IMR-90 (cell line): ENCODE measurements at regions not wholly inside any gene's neighbourhood (a gene's known extent, or its start where the extent isn't known, plus 50 kb on each side); places are given as distances from the start of the nearest gene placed in this dataset.

ENCODE experiments used
- ATAC-seq: fragments of 200-7000 bp; cut with Tn5 transposase; 2 replicates; pipeline ENCODE4 v1.9.1; 2020; ENCODE audit warnings: low read depth, mild to moderate bottlenecking, moderate library complexity
- BruUV-seq: library from RNA; stranded (reverse); fragments of 400-500 nt; replicated peaks from 2 replicates; lab custom pipeline; 2021; lab: Mats Ljungman, UMichigan
- CTCF ChIA-PET: fragments of 300-600 bp; formaldehyde crosslinking; extraction: SDS; loops from one replicate; lab custom pipeline; 2021; ENCODE audit warnings: antibody characterized with exemption; lab: Yijun Ruan, JAX
- POLR2A ChIA-PET: fragments of 300-600 bp; sonication (Branson Sonifier 250); formaldehyde crosslinking; loops from one replicate; lab custom pipeline; 2022; ENCODE audit warnings: antibody characterized with exemption; ENCODE audit not compliant: unreplicated experiment; lab: Charles Lee
- DNase-seq: peaks from one replicate; pipeline ENCODE4 v3.0.0; 2013
- H2AFZ ChIP-seq: replicated peaks from 2 replicates; pipeline ENCODE3; 2013; ENCODE audit warnings: low read length, mild to moderate bottlenecking; ENCODE audit not compliant: poor library complexity
- H2AK5ac ChIP-seq: 2 replicates; pipeline ENCODE4 v1.6.1; 2013; ENCODE audit warnings: low read depth, low read length, inconsistent platforms
- H2AK9ac ChIP-seq: replicated peaks from 2 replicates; pipeline ENCODE3; 2013; ENCODE audit warnings: mild to moderate bottlenecking, low read depth, low read length, moderate library complexity; ENCODE audit not compliant: poor library complexity
- H2BK120ac ChIP-seq: 2 replicates; pipeline ENCODE4 v1.6.1; 2013; ENCODE audit warnings: low read depth, low read length, inconsistent platforms
- H2BK15ac ChIP-seq: 3 replicates; pipeline ENCODE4 v1.6.1; 2013; ENCODE audit warnings: low read depth, low read length, inconsistent platforms
- H2BK20ac ChIP-seq: 2 replicates; pipeline ENCODE4 v1.6.1; 2013; ENCODE audit warnings: low read depth, mild to moderate bottlenecking, inconsistent platforms, low read length, moderate library complexity
- H2BK5ac ChIP-seq: 2 replicates; pipeline ENCODE4 v1.6.1; 2013; ENCODE audit warnings: mild to moderate bottlenecking, low read depth, low read length, inconsistent platforms; ENCODE audit not compliant: poor library complexity, severe bottlenecking
- H3K14ac ChIP-seq: replicated peaks from 2 replicates; pipeline ENCODE4 v1.6.1; 2013; ENCODE audit warnings: low read depth, low read length, inconsistent platforms
- H3K18ac ChIP-seq: 2 replicates; pipeline ENCODE4 v1.6.1; 2013; ENCODE audit warnings: low read depth, low read length, control low read depth
- H3K23ac ChIP-seq: 2 replicates; pipeline ENCODE4 v1.6.1; 2013; ENCODE audit warnings: low read depth, low read length, inconsistent platforms
- H3K27ac ChIP-seq: 2 replicates; pipeline ENCODE4 v1.5.1; 2013; ENCODE audit warnings: mild to moderate bottlenecking, control low read depth, low read length; ENCODE audit not compliant: insufficient read depth
- H3K27me3 ChIP-seq: 2 replicates; pipeline ENCODE4 v1.6.1; 2013; ENCODE audit warnings: low read length; ENCODE audit not compliant: control insufficient read depth, insufficient read depth
- H3K36me3 ChIP-seq: 2 replicates; pipeline ENCODE4 v1.6.1; 2013; ENCODE audit warnings: low read length, mixed read lengths; ENCODE audit not compliant: control insufficient read depth, insufficient read depth
- H3K4ac ChIP-seq: 2 replicates; pipeline ENCODE4 v1.6.1; 2013; ENCODE audit warnings: low read depth, low read length, inconsistent platforms
- H3K4me1 ChIP-seq: 2 replicates; pipeline ENCODE4 v1.6.1; 2013; ENCODE audit warnings: low read length, mixed read lengths; ENCODE audit not compliant: control insufficient read depth, insufficient read depth
- H3K4me2 ChIP-seq: 2 replicates; pipeline ENCODE4 v1.6.1; 2013; ENCODE audit warnings: low read depth, mild to moderate bottlenecking, control low read depth, low read length, moderate library complexity
- H3K4me3 ChIP-seq: 2 replicates; pipeline ENCODE4 v1.5.1; 2013; ENCODE audit warnings: low read depth, mild to moderate bottlenecking, control low read depth, low read length, moderate library complexity; ENCODE audit not compliant: insufficient read depth
- H3K56ac ChIP-seq: 2 replicates; pipeline ENCODE4 v1.6.1; 2013; ENCODE audit warnings: low read length, inconsistent platforms; ENCODE audit not compliant: insufficient read depth; ENCODE audit errors: extremely low read depth
- H3K79me1 ChIP-seq, 2 experiments: 2 replicates each; pipeline ENCODE4 v1.6.1; 2013; ENCODE audit warnings: low read length in 2 of 2, inconsistent platforms in 1 of 2, low read depth in 1 of 2
- H3K9ac ChIP-seq: 2 replicates; pipeline ENCODE4 v1.6.1; 2013; ENCODE audit warnings: low read depth, low read length, control low read depth
- H3K9me1 ChIP-seq: 2 replicates; pipeline ENCODE4 v1.6.1; 2013; ENCODE audit warnings: low read length, inconsistent platforms; ENCODE audit not compliant: insufficient read depth
- H3K9me3 ChIP-seq: 2 replicates; pipeline ENCODE4 v1.6.1; 2013; ENCODE audit warnings: low read length; ENCODE audit not compliant: control insufficient read depth, insufficient read depth
- H4K20me1 ChIP-seq: 2 replicates; pipeline ENCODE4 v1.6.1; 2013; ENCODE audit warnings: low read length, inconsistent platforms; ENCODE audit not compliant: insufficient read depth
- H4K5ac ChIP-seq: 2 replicates; pipeline ENCODE4 v1.6.1; 2013; ENCODE audit warnings: mild to moderate bottlenecking, low read depth, low read length, control low read depth
- H4K8ac ChIP-seq, 2 experiments: 2 replicates each; pipeline ENCODE4 v1.6.1; 2013; ENCODE audit warnings: low read depth in 2 of 2, low read length in 2 of 2, control low read depth in 1 of 2, inconsistent platforms in 1 of 2
- H4K91ac ChIP-seq: 2 replicates; pipeline ENCODE4 v1.6.1; 2013; ENCODE audit warnings: low read depth, low read length, inconsistent platforms; ENCODE audit not compliant: insufficient read depth
- BHLHE40 ChIP-seq: fragments of 150-350 bp; IDR thresholded peaks from 2 replicates; pipeline ENCODE4 v1.6.1; 2016; ENCODE audit warnings: mild to moderate bottlenecking, low read depth, low read length
- CEBPB ChIP-seq: IDR thresholded peaks from 2 replicates; pipeline ENCODE4 v1.6.1; 2012; ENCODE audit warnings: low read depth, low read length, improper control_type of control experiment
- CHD1 ChIP-seq: IDR thresholded peaks from 2 replicates; pipeline ENCODE4 v1.6.1; 2012; ENCODE audit warnings: low read depth, low read length, improper control_type of control experiment
- FOS ChIP-seq: fragments of 150-350 bp; IDR thresholded peaks from 2 replicates; pipeline ENCODE4 v1.6.1; 2016; ENCODE audit warnings: low read depth, low read length
- MAFK ChIP-seq: IDR thresholded peaks from 2 replicates; pipeline ENCODE4 v1.6.1; 2012; ENCODE audit warnings: low read depth, low read length, improper control_type of control experiment
- MAZ ChIP-seq: IDR thresholded peaks from 2 replicates; pipeline ENCODE4 v1.6.1; 2012; ENCODE audit warnings: low read depth, mild to moderate bottlenecking, low read length, improper control_type of control experiment, moderate library complexity, borderline replicate concordance
- MXI1 ChIP-seq: IDR thresholded peaks from 2 replicates; pipeline ENCODE4 v1.6.1; 2012; ENCODE audit warnings: low read depth, mild to moderate bottlenecking, low read length, moderate library complexity, borderline replicate concordance
- NFE2L2 ChIP-seq: fragments of 150-350 bp; IDR thresholded peaks from 2 replicates; pipeline ENCODE4 v1.6.1; 2016; ENCODE audit warnings: low read depth, mild to moderate bottlenecking, low read length
- POLR2A ChIP-seq: IDR thresholded peaks from 2 replicates; pipeline ENCODE4 v1.6.1; 2012; ENCODE audit warnings: mild to moderate bottlenecking, low read depth, low read length
- RAD21 ChIP-seq: IDR thresholded peaks from 2 replicates; pipeline ENCODE4 v1.6.1; 2012; ENCODE audit warnings: low read length, improper control_type of control experiment
- RCOR1 ChIP-seq: IDR thresholded peaks from 2 replicates; pipeline ENCODE4 v1.6.1; 2012; ENCODE audit warnings: mild to moderate bottlenecking, low read length, improper control_type of control experiment; ENCODE audit not compliant: insufficient replicate concordance
- RFX5 ChIP-seq: IDR thresholded peaks from 2 replicates; pipeline ENCODE4 v1.8.0; 2012; ENCODE audit warnings: low read depth, mild to moderate bottlenecking, low read length, moderate library complexity
- SMC3 ChIP-seq: fragments of 150-350 bp; IDR thresholded peaks from 2 replicates; pipeline ENCODE4 v1.6.1; 2016; ENCODE audit warnings: low read depth, mild to moderate bottlenecking, antibody characterized with exemption, low read length, moderate library complexity
- WGBS, 2 experiments: methylation state at CpG; one replicate each; pipeline versions ENCODE4 v1.1.5 to v1.1.7; 2013; ENCODE audit warnings: missing lambda C conversion rate in 2 of 2; ENCODE audit not compliant: insufficient read length in 1 of 2; ENCODE audit errors: extremely low coverage in 2 of 2; 5-methylcytosine and 5-hydroxymethylcytosine counted together
- dilution Hi-C: fragments of 300-500 bp; cut with HindIII; formaldehyde crosslinking; loops from one replicate; pipeline ENCODE4 v1.14.3; 2018; ENCODE audit warnings: low sequenced_read_pairs; ENCODE audit not compliant: unreplicated experiment
- in situ Hi-C: fragments of 300-500 bp; cut with MboI; formaldehyde crosslinking; loops from 3 replicates; pipeline ENCODE4 v1.14.3; 2019; ENCODE audit warnings: low sequenced_read_pairs, inconsistent platforms, mixed read lengths
- intact Hi-C: fragments of 100-400 bp; cut with micrococcal nuclease; formaldehyde crosslinking; loops from 2 replicates; pipeline ENCODE4 v1.10.0; 2022
- TF ChIP-seq, protein P1 (sequence below): conservative IDR thresholded peaks from 2 replicates; pipeline ENCODE4 v1.5.1; 2012; ENCODE audit warnings: mild to moderate bottlenecking, low read depth, low read length, improper control_type of control experiment
- TF ChIP-seq, protein P2 (sequence below): fragments of 150-350 bp; IDR thresholded peaks from 2 replicates; pipeline ENCODE4 v1.6.1; 2017; ENCODE audit warnings: mild to moderate bottlenecking, antibody characterized with exemption, low read length, low read depth
- TF ChIP-seq, protein P3 (sequence below): fragments of 150-350 bp; IDR thresholded peaks from 2 replicates; pipeline ENCODE4 v1.6.1; 2016; ENCODE audit warnings: low read depth, mild to moderate bottlenecking, low read length, moderate library complexity, borderline replicate concordance

DNA sequence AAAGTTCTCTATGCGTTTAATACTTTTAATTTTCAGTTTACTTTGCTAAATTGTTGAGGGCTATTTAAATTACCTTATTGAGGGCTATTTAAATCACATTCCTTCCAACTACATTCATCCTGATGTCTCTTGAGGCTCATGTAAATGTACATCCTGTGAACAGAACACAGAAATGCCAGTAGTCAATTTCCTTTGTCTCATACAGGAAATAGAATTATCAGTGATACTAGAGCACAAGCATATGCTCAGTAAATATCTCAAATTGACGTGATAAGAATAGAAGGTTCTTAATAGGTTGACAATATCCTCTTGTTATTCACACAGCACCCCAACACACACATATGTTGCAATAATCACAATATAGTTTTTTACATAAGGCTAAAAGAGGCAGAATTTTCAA is 449.0 kb downstream of the CYLC2 start:
- Histone ChIP-seq H3K27ac (no peak overlapping the region), H3K4me3 (no peak overlapping the region), H3K9me3 (0 out of 2 replicates have a peak, but pooled peaks cover 3% of the 10 kb centered on the region), H2BK15ac (no peak overlapping the region), H4K8ac (no peak overlapping the region), H4K91ac (no peak overlapping the region), H3K9me1 (no peaks in the 10 kb centered on the region), H3K9ac (no peak overlapping the region), H3K27me3 (no peaks in the 10 kb centered on the region), H2BK120ac (no peak overlapping the region), H3K18ac (no peak overlapping the region), H3K79me1 (no peaks in the 10 kb centered on the region), H2AK9ac (no peak overlapping the region), H3K4ac (no peak overlapping the region), H3K36me3 (no peaks in the 10 kb centered on the region), H3K23ac (no peak overlapping the region), H2BK20ac (no peak overlapping the region), H4K20me1 (no peaks in the 10 kb centered on the region), H3K4me1 (no peaks in the 10 kb centered on the region), H3K56ac (no peak overlapping the region), H3K14ac (no peak overlapping the region), H2AFZ (no peak overlapping the region), H2BK5ac (no peak overlapping the region), H2AK5ac (no peak overlapping the region), H3K4me2 (no peak overlapping the region), H4K5ac (no peak overlapping the region)
- in situ Hi-C loops, result no loop called here
- CTCF ChIA-PET, result no interaction called here
- no peak for ATAC-seq
- no TSS peak for BruUV-seq
- POLR2A ChIA-PET, result interaction anchor here (0.5 kb wide), 1 partner anchor 428 kb away, joined by 3 read pairs; no protein-coding TSS in a partner anchor
- WGBS, 2 experiments, result no CpG with 5 or more reads among the region's 2 CpGs
- TF ChIP-seq, protein P1, sequence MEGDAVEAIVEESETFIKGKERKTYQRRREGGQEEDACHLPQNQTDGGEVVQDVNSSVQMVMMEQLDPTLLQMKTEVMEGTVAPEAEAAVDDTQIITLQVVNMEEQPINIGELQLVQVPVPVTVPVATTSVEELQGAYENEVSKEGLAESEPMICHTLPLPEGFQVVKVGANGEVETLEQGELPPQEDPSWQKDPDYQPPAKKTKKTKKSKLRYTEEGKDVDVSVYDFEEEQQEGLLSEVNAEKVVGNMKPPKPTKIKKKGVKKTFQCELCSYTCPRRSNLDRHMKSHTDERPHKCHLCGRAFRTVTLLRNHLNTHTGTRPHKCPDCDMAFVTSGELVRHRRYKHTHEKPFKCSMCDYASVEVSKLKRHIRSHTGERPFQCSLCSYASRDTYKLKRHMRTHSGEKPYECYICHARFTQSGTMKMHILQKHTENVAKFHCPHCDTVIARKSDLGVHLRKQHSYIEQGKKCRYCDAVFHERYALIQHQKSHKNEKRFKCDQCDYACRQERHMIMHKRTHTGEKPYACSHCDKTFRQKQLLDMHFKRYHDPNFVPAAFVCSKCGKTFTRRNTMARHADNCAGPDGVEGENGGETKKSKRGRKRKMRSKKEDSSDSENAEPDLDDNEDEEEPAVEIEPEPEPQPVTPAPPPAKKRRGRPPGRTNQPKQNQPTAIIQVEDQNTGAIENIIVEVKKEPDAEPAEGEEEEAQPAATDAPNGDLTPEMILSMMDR, result no peak
- TF ChIP-seq POLR2A (no peak), CHD1 (no peak), MAZ (no peak), CEBPB (no peak), BHLHE40 (no peak), RAD21 (no peak), RFX5 (no peak), MAFK (no peak), MXI1 (no peak), FOS (no peak), SMC3 (no peak), RCOR1 (no peak), NFE2L2 (no peak)
- TF ChIP-seq, protein P2, sequence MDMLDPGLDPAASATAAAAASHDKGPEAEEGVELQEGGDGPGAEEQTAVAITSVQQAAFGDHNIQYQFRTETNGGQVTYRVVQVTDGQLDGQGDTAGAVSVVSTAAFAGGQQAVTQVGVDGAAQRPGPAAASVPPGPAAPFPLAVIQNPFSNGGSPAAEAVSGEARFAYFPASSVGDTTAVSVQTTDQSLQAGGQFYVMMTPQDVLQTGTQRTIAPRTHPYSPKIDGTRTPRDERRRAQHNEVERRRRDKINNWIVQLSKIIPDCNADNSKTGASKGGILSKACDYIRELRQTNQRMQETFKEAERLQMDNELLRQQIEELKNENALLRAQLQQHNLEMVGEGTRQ, result no peak
- TF ChIP-seq, protein P3, sequence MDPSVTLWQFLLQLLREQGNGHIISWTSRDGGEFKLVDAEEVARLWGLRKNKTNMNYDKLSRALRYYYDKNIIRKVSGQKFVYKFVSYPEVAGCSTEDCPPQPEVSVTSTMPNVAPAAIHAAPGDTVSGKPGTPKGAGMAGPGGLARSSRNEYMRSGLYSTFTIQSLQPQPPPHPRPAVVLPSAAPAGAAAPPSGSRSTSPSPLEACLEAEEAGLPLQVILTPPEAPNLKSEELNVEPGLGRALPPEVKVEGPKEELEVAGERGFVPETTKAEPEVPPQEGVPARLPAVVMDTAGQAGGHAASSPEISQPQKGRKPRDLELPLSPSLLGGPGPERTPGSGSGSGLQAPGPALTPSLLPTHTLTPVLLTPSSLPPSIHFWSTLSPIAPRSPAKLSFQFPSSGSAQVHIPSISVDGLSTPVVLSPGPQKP, result no peak
- intact Hi-C loops, result no loop called here
- dilution Hi-C loops, result no loop called here
- DNase-seq, result no peak
